ENCODE measurements at regions not wholly inside any gene's neighbourhood (a gene's known extent, or its start where the extent isn't known, plus 50 kb on each side); places are given as distances from the start of the nearest gene placed in this dataset.

DNA sequence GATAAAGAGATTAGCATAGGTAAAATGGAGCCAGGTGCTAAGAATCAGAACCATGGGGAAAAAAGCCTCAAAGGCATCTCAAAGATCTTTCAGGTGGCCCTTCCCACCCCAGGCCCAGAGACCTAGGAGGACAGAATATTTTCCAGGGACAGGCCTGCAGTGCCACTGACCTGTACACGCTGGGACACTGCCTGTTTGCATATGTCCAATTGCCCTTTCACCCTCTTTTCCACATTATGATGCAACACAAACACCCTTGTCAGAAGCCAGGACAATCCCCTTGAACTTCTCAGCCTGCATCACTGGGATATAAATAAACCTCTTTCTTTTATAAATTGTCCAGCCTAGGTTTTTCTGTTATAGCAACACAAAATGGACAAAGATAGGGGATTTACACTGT, 419.1 kb downstream of the TRIB2 start:
- DNase-seq (ENCODE audit: low spot score) = no peak
- TF ChIP-seq CTCF (IDR thresholded peaks at IDR 0.05; ENCODE audit: borderline replicate concordance, control extremely low read depth, extremely low read depth, insufficient read depth, missing control alignments) = no peak
- in situ Hi-C loops (cut with MboI; ENCODE audit: low sequenced_read_pairs, unreplicated experiment) = no loop called here

DNA sequence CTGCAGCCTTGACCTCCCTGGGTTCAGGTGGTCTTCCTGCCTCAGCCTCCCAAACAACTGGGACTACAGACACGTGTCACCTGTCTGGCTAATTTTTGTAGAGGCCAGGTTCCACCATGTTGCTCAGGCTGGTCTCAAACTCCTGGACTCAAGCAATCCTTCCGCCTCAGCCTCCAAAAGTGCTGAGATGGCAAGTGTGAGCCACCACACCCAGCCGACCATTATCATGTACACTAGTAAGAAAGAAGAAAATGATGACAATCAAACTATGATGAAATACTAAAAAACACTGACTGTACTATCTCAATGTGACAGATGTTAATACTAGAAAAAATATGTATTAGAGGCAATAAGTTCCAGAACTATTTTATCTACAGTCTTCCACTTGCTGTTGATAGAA, 420.9 kb downstream of the TRIB2 start:
- in situ Hi-C loops (cut with MboI; ENCODE audit: low sequenced_read_pairs, unreplicated experiment) = no loop called here
- no peak for TF ChIP-seq CTCF (IDR thresholded peaks at IDR 0.05; ENCODE audit: borderline replicate concordance, control extremely low read depth, extremely low read depth, insufficient read depth, missing control alignments)
- no peak for DNase-seq (ENCODE audit: low spot score)

- TF ChIP-seq CTCF (IDR thresholded peaks at IDR 0.05; ENCODE audit: borderline replicate concordance, control extremely low read depth, extremely low read depth, insufficient read depth, missing control alignments) = no peak
- no peak for DNase-seq (ENCODE audit: low spot score)
- in situ Hi-C loops (cut with MboI; ENCODE audit: low sequenced_read_pairs, unreplicated experiment) = no loop called here
Measured at GRCh38 chr2:13141315-13141714, 424.6 kb downstream of the TRIB2 start.

GRCh38 chr2:13143451-13143850, 426.7 kb downstream of the TRIB2 start:
- DNase-seq (ENCODE audit: low spot score) = no peak
- TF ChIP-seq CTCF (IDR thresholded peaks at IDR 0.05; ENCODE audit: borderline replicate concordance, control extremely low read depth, extremely low read depth, insufficient read depth, missing control alignments) = no peak
- in situ Hi-C loops (cut with MboI; ENCODE audit: low sequenced_read_pairs, unreplicated experiment) = no loop called here

DNA sequence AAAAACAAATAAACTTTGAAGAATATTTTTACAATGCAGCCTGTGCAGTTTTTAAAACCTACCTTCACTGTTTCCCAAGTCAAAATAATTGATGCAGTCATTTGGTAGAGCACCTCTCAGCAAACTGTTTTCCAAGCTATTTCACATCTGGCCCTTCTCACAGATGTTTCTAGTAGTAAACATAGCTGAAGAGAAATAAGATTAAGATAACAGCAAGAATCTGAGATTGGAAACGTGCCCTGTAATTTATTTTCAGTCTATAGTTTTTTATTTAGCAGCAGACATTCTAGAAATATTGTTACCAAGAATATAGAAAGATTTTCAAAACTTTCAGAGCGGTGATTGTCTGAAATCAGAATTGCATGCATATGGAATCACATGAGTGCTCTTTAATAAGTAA, 440.2 kb downstream of the TRIB2 start:
- in situ Hi-C loops (cut with MboI; ENCODE audit: low sequenced_read_pairs, unreplicated experiment) = no loop called here
- no peak for DNase-seq (ENCODE audit: low spot score)
- no peak for TF ChIP-seq CTCF (IDR thresholded peaks at IDR 0.05; ENCODE audit: borderline replicate concordance, control extremely low read depth, extremely low read depth, insufficient read depth, missing control alignments)

- in situ Hi-C loops (cut with MboI; ENCODE audit: low sequenced_read_pairs, unreplicated experiment) = no loop called here
- no peak for TF ChIP-seq CTCF (IDR thresholded peaks at IDR 0.05; ENCODE audit: borderline replicate concordance, control extremely low read depth, extremely low read depth, insufficient read depth, missing control alignments)
- no peak for DNase-seq (ENCODE audit: low spot score)
Measured at GRCh38 chr2:13158466-13158865, 441.7 kb downstream of the TRIB2 start.

- TF ChIP-seq CTCF (IDR thresholded peaks at IDR 0.05; ENCODE audit: borderline replicate concordance, control extremely low read depth, extremely low read depth, insufficient read depth, missing control alignments) = no peak
- DNase-seq (ENCODE audit: low spot score) = no peak
- in situ Hi-C loops (cut with MboI; ENCODE audit: low sequenced_read_pairs, unreplicated experiment) = no loop called here
Measured at GRCh38 chr2:13180729-13181128, 464.0 kb downstream of the TRIB2 start.
